GM23248 (cell line): ENCODE measurements at regions not wholly inside any gene's neighbourhood (a gene's known extent, or its start where the extent isn't known, plus 50 kb on each side); places are given as distances from the start of the nearest gene placed in this dataset.

Experiments used
- EZH2 ChIP-seq: fragments of 200-600 bp; sonication (generic); IDR thresholded peaks from 2 replicates; pipeline ENCODE4 v1.6.1; 2018; ENCODE audit warnings: antibody characterized with exemption, mild to moderate bottlenecking; ENCODE audit not compliant: insufficient read depth, poor library complexity, severe bottlenecking
- EZH2phosphoT487 ChIP-seq: fragments of 200-600 bp; sonication (generic); IDR thresholded peaks from 2 replicates; pipeline ENCODE4 v1.6.1; 2018; ENCODE audit warnings: antibody characterized with exemption, moderate library complexity, mild to moderate bottlenecking, low read depth; ENCODE audit not compliant: insufficient read depth

DNA sequence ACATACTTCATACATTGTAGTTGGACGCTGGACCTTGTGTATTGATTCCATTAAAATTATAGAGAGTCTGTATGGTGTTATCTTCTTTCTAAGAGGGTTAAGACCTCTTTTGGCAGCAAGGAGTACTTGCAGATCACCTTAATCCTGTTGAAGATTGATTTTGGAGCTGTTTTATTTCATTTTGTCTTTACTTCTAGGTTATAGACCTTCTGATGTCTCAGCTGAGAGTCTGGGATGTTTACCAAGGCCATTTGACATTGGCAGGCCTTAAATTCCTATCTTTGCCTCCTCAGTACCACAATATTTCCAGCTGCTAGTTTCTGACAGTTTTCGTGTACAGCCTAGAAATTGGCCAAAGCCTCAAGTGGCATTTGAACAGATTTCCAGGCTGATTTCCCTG, 338.0 kb downstream of the LMO4 start:
- no peak for TF ChIP-seq EZH2
- TF ChIP-seq EZH2phosphoT487, result no peak
